IMR-90 (cell line): ENCODE measurements at regions not wholly inside any gene's neighbourhood (a gene's known extent, or its start where the extent isn't known, plus 50 kb on each side); places are given as distances from the start of the nearest gene placed in this dataset.

Source experiments
- CTCF ChIP-seq: conservative IDR thresholded peaks from 2 replicates; pipeline ENCODE4 v1.5.1; 2012; ENCODE audit warnings: mild to moderate bottlenecking, low read depth, low read length, improper control_type of control experiment
- MAZ ChIP-seq: IDR thresholded peaks from 2 replicates; pipeline ENCODE4 v1.6.1; 2012; ENCODE audit warnings: low read depth, mild to moderate bottlenecking, low read length, improper control_type of control experiment, moderate library complexity, borderline replicate concordance
- RCOR1 ChIP-seq: IDR thresholded peaks from 2 replicates; pipeline ENCODE4 v1.6.1; 2012; ENCODE audit warnings: mild to moderate bottlenecking, low read length, improper control_type of control experiment; ENCODE audit not compliant: insufficient replicate concordance

DNA sequence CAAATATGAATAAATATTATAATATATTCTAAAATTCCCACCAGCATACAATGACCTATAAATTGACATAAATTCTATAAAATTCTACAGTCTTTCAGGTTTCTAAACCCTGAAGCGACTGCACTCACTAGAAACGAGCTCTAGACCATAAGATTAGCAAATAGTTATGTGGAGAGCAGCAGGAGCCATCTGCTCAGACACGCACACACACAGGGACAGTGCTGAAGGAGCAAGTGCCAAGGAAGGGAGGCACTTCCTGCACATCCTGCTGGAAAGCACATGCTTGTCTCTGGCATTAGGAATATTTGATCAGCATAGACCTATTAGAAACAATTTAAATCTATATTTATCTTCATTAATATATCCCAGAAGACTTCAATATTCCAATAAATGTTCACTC, 713.9 kb upstream of the CDH2 start:
- TF ChIP-seq CTCF (no peak), RCOR1 (no peak), MAZ (no peak)
